ENCODE measurements at regions not wholly inside any gene's neighbourhood (a gene's known extent, or its start where the extent isn't known, plus 50 kb on each side); places are given as distances from the start of the nearest gene placed in this dataset.

- no peaks in the 10 kb centered on the region for H3K36me3 ChIP-seq (ENCODE audit: insufficient read depth, low read length)
- no peak overlapping the region for H3K4me2 ChIP-seq (ENCODE audit: insufficient read depth, low read length)
- H3K27ac ChIP-seq (ENCODE audit: low read depth, low read length) = no peak overlapping the region
- no peaks in the 10 kb centered on the region for H4K20me1 ChIP-seq (ENCODE audit: insufficient read depth, low read length)
- no peaks in the 10 kb centered on the region for H3K9me3 ChIP-seq (ENCODE audit: low read depth, low read length)
- H2AFZ ChIP-seq (ENCODE audit: low read length) = no peak overlapping the region
- no peak overlapping the region for H3K4me3 ChIP-seq (ENCODE audit: insufficient read depth, low read length)
- no peak for DNase-seq (ENCODE audit: insufficient read length, low spot score, missing footprints)
- peaks cover 5% of the 10 kb centered on the region for H3K27me3 ChIP-seq (ENCODE audit: insufficient read depth, low read length)
- peaks cover 21% of the 10 kb centered on the region for H3K4me1 ChIP-seq (ENCODE audit: insufficient read depth, low read length)
- H3K79me2 ChIP-seq (ENCODE audit: insufficient read depth, low read length) = no peaks in the 10 kb centered on the region
- TF ChIP-seq, protein P1, sequence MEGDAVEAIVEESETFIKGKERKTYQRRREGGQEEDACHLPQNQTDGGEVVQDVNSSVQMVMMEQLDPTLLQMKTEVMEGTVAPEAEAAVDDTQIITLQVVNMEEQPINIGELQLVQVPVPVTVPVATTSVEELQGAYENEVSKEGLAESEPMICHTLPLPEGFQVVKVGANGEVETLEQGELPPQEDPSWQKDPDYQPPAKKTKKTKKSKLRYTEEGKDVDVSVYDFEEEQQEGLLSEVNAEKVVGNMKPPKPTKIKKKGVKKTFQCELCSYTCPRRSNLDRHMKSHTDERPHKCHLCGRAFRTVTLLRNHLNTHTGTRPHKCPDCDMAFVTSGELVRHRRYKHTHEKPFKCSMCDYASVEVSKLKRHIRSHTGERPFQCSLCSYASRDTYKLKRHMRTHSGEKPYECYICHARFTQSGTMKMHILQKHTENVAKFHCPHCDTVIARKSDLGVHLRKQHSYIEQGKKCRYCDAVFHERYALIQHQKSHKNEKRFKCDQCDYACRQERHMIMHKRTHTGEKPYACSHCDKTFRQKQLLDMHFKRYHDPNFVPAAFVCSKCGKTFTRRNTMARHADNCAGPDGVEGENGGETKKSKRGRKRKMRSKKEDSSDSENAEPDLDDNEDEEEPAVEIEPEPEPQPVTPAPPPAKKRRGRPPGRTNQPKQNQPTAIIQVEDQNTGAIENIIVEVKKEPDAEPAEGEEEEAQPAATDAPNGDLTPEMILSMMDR (IDR thresholded peaks at IDR 0.05; ENCODE audit: extremely low read depth, low read depth, low read length) = no peak
Measured at GRCh38 chr1:68324316-68324715, 92.0 kb upstream of the WLS start.

DNA sequence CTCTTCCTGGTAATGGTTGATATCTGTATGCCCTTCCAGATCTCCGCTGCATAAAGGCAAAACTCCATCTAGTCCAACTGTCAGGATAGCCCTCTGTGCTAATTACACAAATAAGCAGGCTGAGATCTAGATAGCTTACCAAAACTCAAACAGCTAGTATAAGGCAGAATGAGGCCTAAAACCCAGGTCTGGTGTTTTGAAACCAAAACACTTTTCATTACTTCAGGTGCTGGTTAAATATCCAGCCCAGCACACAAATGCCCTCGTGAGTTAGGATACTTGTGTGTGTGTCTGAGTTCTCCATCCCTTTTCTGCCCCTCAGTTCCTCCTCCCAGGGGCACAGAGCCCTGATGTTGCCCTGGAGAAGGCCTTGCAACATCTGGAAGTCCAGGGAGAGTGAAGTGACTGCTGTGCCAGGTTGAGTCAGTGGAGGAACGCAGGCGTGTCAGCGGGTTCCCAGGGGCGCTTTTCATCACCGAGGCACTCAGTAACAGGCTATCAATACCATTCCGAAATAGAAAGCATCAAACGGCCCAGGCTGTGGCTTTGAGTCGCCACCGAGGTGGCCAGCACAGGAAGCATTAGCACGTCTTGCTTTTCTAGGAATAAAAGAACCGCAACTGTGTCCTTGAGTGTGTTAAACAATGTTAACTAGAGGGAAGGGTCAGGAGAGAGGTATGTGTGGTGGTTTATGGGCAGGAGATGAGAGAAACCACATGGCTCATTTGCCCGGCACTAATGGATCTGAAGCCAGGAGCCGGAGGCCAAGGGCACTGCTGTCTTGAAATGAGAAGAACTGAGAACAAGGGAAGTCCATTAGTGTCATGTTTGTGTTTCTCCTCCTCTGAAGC is 90.7 kb upstream of the WLS start:
- Histone ChIP-seq H3K4me2 (ENCODE audit: insufficient read depth, low read length) (peak overlapping the region; percentile 70), H3K27ac (ENCODE audit: low read depth, low read length) (peak overlapping the region; percentile 45), H4K20me1 (ENCODE audit: insufficient read depth, low read length) (no peaks in the 10 kb centered on the region), H3K4me1 (ENCODE audit: insufficient read depth, low read length) (peaks cover 13% of the 10 kb centered on the region), H3K4me3 (ENCODE audit: insufficient read depth, low read length) (peak overlapping the region; percentile 42), H2AFZ (ENCODE audit: low read length) (peak overlapping the region; percentile 82), H3K36me3 (ENCODE audit: insufficient read depth, low read length) (no peaks in the 10 kb centered on the region), H3K9me3 (ENCODE audit: low read depth, low read length) (no peaks in the 10 kb centered on the region), H3K79me2 (ENCODE audit: insufficient read depth, low read length) (no peaks in the 10 kb centered on the region), H3K27me3 (ENCODE audit: insufficient read depth, low read length) (peaks cover 5% of the 10 kb centered on the region)
- TF ChIP-seq, protein P1 (IDR thresholded peaks at IDR 0.05; ENCODE audit: extremely low read depth, low read depth, low read length) = no peak
- DNase-seq (ENCODE audit: insufficient read length, low spot score, missing footprints) = peak; percentile 73

GRCh38 chr1:68322096-68322495 is 89.8 kb upstream of the WLS start:
- Histone ChIP-seq H3K27ac (ENCODE audit: low read depth, low read length) (no peak overlapping the region), H3K36me3 (ENCODE audit: insufficient read depth, low read length) (no peaks in the 10 kb centered on the region), H3K4me1 (ENCODE audit: insufficient read depth, low read length) (peaks cover 12% of the 10 kb centered on the region), H3K27me3 (ENCODE audit: insufficient read depth, low read length) (peaks cover 5% of the 10 kb centered on the region), H3K79me2 (ENCODE audit: insufficient read depth, low read length) (no peaks in the 10 kb centered on the region), H2AFZ (ENCODE audit: low read length) (no peak overlapping the region), H3K4me2 (ENCODE audit: insufficient read depth, low read length) (no peak overlapping the region), H3K9me3 (ENCODE audit: low read depth, low read length) (no peaks in the 10 kb centered on the region), H3K4me3 (ENCODE audit: insufficient read depth, low read length) (no peak overlapping the region), H4K20me1 (ENCODE audit: insufficient read depth, low read length) (no peaks in the 10 kb centered on the region)
- peak; percentile 17 for DNase-seq (ENCODE audit: insufficient read length, low spot score, missing footprints)
- TF ChIP-seq, protein P1 (IDR thresholded peaks at IDR 0.05; ENCODE audit: extremely low read depth, low read depth, low read length) = no peak

- Histone ChIP-seq H3K27me3 (ENCODE audit: insufficient read depth, low read length) (peaks cover 5% of the 10 kb centered on the region), H3K4me2 (ENCODE audit: insufficient read depth, low read length) (no peak overlapping the region), H3K4me3 (ENCODE audit: insufficient read depth, low read length) (no peak overlapping the region), H3K36me3 (ENCODE audit: insufficient read depth, low read length) (no peaks in the 10 kb centered on the region), H2AFZ (ENCODE audit: low read length) (no peak overlapping the region), H3K79me2 (ENCODE audit: insufficient read depth, low read length) (no peaks in the 10 kb centered on the region), H3K4me1 (ENCODE audit: insufficient read depth, low read length) (peaks cover 12% of the 10 kb centered on the region), H3K27ac (ENCODE audit: low read depth, low read length) (no peak overlapping the region), H4K20me1 (ENCODE audit: insufficient read depth, low read length) (no peaks in the 10 kb centered on the region), H3K9me3 (ENCODE audit: low read depth, low read length) (no peaks in the 10 kb centered on the region)
- no peak for DNase-seq (ENCODE audit: insufficient read length, low spot score, missing footprints)
- TF ChIP-seq, protein P1 (IDR thresholded peaks at IDR 0.05; ENCODE audit: extremely low read depth, low read depth, low read length) = peak; percentile 85
Measured at GRCh38 chr1:68321084-68321685, 88.9 kb upstream of the WLS start.

Data from osteoblast (primary cell).